ENCODE measurements at regions not wholly inside any gene's neighbourhood (a gene's known extent, or its start where the extent isn't known, plus 50 kb on each side); places are given as distances from the start of the nearest gene placed in this dataset.

DNA sequence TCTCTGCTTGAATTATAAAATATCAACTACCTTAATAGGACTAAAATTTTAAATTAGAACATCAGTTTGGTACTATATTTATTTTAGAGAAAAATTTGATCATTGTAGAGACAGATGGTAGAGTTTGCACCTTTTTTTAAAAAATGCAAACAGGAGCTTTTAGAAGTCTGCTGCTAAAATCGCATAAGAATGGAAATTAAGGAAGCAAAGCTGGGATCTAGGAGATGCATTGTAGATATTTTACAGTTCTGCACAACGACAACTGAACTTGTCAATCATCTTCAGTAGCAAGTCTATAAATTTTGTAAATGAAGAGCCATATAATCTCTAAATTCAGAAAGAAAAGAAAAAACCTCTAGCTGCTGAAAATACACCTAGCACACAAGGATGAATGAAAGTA lies 185.6 kb upstream of the KCNK2 start (continued):
- TF ChIP-seq BRCA1 (IDR thresholded peaks at IDR 0.05; ENCODE audit: low read depth, low read length) (no peak), BACH1 (IDR thresholded peaks at IDR 0.05; ENCODE audit: low read length) (no peak), ATF3 (IDR thresholded peaks at IDR 0.05; ENCODE audit: insufficient read depth, low read depth, low read length) (no peak), RXRA (IDR thresholded peaks at IDR 0.05; ENCODE audit: insufficient read depth, low read depth, low read length) (no peak), CBX8 (IDR thresholded peaks at IDR 0.05; ENCODE audit: borderline replicate concordance, low read depth, low read length) (no peak), SP4 (IDR thresholded peaks at IDR 0.05; ENCODE audit: low read length) (no peak), CHD1 (IDR thresholded peaks at IDR 0.05; ENCODE audit: low read depth, low read length) (no peak), CTCF (IDR thresholded peaks at IDR 0.05; ENCODE audit: control extremely low read depth in 1 of 3, insufficient read depth in 1 of 3, low read depth in 1 of 3, low read length in 3 of 3) (no peak)
